AG08396 (cell line): ENCODE measurements at regions not wholly inside any gene's neighbourhood (a gene's known extent, or its start where the extent isn't known, plus 50 kb on each side); places are given as distances from the start of the nearest gene placed in this dataset.
"Not testable (repeated sequence)": the region's sequence is repeated elsewhere in the genome, so short reads cannot be mapped to it uniquely, and the experiment has no call there.

Source experiments
- DNase-seq: peaks from one replicate; pipeline ENCODE4 v3.0.0; 2012; ENCODE audit warnings: low spot score, mixed read lengths

DNA sequence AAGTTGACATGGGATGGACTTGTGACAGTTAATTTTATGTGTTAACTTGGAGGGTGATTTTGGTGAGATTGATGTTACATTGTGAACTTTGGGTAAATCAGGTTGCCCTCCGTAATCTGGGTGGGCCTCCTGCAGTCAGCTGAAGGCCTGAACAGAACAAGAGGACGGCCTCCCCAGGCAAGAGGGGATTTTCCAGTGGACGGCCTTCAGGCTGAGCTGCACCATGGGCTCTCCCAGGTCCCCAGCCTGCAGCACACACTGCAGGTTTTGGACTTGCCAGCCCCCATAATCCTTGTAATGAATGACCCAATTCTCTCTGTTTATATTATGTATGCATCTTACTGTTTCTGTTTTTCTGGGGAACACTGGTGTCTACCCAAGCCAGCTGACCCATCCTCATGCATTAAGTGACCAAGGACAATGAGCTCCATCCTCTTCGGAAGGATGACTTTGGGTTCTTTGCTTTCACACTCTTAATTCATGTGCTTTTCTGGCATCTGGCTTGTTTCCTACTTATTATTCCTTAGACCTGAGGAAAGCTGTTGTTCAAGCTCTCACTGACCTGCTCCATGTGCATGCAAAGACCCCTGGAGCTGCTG lies 64.2 kb downstream of the DACT2 start:
- DNase-seq = no peak

DNA sequence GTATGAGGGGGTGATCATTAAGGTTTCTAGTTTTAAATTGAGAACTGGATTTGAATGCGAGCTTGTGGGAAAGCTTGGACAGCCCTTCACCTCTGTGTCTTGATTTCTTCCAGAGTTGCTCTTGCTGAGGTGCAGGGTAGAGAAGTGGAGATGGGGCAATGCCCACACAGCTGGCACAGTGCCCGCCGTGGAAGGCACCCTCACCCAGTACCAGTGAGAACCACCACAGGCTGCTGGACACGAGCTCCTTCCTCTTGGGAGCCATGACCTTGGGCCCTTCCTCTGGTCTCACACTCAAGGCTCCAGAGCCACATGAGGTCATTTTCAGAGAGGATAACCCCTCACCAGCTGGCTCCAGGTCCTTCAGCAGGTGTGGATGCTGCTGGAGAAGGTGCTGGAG lies 67.3 kb downstream of the DACT2 start:
- DNase-seq = no peak

DNA sequence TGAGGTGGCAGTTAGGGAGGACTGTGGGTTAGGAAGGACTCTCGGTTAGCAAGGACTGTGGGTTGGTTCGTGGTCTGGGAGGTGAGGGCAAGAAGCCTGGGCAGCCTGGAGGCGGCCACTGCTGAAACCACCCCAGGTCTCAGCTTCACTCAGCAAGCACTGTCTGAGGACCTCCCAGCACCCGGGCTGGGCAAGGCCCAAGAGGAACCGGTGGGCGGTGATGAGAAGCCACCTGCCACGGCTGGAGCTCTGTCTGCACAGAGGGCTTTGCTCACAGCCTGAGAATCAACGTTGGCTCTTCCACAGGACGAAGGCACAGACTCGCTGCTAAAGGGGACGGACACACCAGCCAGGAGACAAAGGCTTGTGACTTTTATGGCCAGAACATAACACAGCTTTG lies 69.3 kb downstream of the DACT2 start:
- DNase-seq = no peak

DNA sequence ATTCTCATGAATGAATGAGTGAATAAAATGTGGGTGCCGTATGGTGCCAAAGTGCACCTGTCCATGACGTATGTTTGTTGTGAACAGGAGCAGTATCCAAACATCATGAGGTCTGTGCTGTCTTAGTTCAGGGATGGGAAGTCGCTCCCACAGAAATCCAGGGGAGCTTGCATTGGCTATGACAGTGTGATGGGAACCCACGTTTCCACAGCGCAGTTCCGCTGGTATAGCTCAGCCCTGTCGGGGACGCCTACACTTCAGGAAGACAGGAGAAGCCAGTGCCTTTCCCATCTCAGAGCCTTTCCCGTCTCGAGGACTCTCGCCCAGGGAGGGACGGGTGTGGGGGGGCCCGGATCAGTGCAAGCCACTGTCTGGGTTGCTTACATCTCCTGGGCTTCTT lies 69.8 kb downstream of the DACT2 start:
- DNase-seq = no peak

DNA sequence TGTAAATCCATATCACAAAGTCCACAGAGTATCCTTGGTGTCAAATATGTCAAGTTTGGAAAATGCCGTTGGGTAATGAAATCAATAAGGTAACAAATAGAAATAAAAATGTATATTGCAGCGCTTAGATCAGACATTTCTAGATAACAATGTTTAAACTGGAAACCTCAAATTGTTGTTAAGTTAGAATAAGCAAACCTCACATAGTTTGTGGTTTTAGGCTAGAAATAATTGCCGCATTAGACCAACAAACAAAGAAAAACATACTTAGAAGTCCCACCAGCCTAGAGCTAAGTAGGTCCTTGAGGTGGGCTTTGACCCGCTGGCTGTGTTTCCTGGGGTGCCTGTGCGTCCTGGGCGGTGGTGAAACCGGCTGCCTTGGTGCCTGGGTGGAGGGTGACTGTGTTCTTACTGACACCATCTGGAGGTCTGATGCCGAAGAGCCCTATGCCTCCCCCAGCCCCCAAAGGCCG lies 71.4 kb downstream of the DACT2 start:
- no peak for DNase-seq

DNA sequence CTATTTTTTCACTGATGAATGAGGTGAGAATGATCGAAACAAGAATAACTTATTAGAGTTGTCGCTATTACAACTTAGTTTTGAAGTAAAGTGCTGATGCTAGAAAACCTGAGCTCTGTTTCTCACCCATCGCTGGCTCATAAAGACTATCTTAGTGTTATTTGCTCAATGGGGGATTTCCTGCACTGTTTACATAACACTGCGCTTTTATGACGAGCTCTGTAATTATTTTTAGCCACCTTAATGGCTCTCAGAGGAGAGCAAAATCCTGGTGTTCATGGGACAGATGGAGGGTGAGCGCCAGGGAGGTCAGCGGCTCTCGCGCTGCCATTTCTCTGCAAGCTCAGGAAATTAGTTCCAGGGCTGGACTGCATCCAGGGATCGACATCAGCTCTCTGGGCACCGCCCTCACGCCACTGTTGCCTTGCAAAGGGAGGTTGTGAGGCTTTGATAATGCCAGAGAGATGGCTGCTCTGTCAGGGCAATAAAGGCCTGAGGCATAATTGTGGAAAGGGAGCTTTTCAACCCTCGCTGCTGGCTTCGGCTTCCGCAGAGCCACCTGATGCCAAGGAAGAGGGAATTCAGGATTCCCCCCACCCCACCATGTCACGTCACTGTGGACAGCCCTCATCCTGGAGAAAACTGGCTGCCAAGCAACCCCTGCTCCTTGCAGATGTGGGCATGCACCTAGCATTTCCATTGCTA lies 72.0 kb downstream of the DACT2 start:
- DNase-seq = no peak

DNA sequence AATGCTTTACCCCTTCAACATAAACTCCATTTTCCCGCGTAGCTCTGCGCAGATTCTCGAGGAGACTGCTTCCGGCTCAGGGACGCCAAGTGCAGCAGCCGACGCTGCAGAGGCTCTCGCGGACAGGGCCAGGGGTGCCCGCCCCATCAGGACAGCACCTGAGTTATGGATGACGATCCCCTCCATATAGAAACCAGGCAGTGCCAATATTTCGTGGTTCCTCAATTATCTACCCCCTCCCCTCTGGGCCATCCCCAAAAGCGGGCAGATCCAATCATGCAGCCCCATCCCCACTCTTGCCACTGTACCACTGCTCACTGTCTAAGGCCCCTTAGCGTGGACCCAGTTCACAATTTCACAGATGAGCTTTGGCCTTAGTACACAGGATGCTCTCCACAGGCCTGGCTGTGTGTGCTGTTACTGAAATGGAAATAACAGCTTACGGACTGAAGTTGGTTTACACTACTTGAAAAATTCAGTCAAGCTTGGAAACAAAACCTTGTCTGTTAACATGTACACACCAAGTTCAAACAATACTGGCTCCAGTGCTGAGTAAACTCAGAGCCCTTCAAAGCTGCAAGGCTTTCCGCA lies 74.5 kb downstream of the DACT2 start:
- DNase-seq = no peak

DNA sequence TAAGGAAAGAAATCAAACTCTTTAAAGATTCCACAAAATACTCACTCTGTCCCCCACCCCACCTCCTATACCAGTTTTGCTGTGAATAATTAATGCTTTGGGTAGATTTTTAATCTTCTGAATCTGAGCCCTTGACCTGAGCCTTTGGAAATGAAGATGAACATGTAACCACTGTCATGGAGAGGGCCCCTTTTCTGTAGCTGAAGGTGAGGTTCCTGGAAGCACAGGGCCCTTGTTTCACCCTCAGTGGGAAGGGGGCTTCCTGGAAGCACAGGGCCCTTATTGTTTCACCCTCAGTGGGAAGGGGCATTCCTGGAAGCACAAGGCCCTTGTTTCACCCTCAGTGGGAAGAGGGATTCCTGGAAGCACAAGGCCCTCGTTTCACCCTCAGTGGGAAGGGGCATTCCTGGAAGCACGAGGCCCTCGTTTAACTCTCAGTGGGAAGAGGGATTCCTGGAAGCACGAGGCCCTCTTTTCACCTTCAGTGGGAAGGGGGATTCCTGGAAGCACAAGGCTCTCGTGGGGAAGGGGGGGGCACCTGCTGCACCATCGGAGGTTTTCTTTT lies 75.7 kb downstream of the DACT2 start:
- no peak for DNase-seq

DNA sequence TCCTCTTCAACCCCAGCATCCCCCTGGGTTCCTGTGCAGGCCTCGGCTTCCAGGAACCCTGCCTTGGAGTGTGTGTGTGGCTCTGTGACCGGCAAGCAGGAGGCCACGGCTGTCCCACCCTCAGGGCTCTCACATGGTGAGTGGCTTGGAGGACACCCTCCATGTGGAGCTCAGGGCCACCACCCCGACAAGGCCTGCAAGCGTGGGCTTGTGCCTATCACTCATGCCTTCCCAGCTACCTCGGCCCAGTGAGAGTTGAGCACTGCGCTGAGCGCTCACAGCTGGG lies 76.7 kb downstream of the DACT2 start:
- no peak for DNase-seq

DNA sequence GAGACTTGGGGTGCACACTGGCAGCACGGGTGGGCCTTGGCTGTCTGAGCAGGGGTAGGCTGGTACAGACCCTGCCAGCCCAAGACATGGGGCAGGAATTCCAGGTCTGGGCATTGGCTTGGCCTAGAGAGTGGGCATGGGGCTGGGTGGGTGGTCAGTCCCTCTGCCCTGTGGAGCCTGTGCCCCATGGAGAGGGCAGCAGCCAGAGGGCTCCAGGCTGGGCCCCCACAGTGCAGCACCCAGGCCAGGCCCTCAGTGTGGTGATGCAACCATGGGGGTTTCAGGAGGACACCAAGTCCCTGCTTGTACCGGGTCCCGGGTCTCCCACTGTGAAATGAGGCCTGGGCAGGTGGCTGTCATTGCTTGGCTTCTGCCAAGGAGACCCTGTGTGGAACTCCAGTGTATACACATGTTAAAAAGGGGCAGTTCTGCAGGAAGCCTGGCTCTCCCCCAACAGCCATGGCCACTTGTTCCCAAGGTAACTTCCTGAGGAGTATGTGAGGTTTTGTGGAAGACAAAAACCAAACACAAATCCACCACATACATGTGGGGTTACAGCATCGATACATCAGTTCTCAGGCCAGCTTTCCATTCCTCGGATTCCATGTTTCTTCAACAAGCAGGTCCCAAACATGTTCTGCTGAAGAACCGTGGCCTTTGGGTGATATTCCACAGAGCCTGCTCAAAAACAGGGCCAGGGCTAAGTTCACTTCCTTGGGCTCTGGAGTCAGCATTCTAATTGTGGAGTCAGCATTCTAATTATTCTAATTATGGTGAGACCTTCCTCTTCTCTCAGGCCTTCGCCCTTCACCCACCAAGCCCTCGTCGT lies 77.3 kb downstream of the DACT2 start:
- no peak for DNase-seq

DNA sequence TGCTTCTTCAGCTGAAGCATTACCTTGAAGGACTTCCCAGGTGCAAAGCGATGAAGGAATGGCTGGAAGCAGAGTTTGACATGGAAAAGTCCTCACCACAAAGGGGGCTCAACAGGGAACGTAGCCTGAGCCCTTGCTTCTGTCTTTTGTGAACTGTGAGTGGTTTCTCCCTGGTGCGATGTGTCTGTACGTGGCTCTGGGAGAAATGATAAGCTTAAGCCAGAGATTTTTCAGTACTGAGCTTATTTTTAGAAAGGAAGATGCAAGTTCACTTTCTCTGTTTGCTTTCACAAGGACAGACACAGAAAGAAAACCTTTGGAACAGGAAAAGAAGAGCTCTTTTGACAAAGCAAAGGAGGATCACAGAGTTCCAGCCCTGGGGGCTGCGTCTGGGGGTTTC lies 79.4 kb downstream of the DACT2 start:
- no peak for DNase-seq

DNA sequence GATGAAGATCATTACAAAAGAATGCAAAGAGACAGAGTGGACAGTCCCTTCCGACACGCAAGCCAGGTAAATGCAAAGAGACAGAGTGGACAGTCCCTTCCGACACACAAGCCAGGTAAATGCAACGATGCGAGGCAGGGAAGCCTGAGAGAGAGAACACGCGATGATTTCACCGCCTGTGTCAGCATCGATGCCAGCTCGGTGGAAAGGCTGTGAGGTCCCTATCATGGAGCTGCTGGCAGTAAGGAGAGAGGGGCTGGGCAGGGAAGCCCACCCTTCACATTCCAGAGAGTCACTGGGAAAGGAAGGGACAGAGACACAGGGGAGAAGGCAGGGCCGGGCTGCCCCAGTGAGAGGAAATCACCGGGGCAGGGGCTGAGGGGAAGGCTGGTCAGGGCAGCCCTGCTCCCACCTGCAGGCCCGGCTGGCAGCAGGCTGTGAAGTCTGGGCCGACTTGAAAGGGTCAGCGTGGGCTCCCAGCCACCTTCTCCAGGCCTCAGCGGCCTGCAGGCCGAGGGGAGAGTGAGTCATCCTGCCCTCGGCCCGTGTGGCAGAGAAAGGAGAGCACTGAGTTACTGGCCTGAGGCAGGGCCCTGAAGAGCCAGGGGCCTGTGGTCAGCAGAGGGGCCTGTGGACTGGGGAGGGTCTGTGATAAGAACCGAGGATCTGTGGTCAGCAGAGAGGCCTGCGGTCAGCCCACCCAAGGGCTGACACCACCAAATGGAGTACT lies 80.4 kb downstream of the DACT2 start:
- no peak for DNase-seq

DNA sequence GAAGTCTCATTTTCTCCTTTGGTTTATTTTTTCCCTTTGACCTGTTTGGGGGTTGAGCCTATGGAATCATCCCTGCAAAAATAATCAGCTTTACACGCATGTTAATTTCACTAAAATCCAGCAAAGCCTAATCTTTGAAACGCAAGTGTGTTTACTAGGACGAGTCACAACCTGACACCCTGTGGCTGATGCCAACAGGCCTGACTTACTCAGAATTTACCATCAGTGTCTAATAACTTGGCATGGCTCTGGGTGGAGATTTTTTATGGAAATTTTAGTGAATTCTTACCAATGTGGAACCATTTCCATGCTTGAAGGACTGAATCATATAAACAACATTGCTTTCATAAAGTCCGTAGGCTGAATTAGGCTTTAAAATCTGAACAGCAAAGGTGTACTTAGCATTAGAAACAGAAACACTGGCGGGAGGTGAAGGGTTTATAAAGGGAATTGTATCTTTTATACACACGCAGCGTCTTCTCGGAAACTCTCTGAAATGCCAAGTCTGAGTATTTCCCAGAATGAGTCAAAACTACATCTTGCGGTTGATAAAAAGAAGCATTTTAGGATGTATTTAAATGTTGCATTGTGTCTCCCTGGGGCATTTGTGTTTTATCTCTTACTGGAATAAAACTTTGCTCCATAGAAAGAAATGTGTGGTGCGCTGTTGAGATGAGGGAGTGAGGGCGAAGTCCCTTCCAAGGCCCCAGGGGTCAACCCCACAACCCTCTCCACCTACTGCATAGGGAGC lies 81.2 kb downstream of the DACT2 start:
- DNase-seq = no peak

DNA sequence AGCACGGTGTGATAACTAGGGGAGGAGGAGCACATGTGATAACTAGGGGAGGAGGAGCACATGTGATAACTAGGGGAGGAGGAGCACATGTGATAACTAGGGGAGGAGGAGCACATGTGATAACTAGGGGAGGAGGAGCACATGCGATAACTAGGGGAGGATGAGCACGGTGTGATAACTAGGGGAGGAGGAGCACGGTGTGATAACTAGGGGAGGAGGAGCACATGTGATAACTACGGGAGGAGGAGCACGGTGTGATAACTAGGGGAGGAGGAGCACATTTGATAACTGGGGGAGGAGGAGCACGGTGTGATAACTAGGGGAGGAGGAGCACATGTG lies 85.7 kb downstream of the DACT2 start:
- not testable (repeated sequence) for DNase-seq

DNA sequence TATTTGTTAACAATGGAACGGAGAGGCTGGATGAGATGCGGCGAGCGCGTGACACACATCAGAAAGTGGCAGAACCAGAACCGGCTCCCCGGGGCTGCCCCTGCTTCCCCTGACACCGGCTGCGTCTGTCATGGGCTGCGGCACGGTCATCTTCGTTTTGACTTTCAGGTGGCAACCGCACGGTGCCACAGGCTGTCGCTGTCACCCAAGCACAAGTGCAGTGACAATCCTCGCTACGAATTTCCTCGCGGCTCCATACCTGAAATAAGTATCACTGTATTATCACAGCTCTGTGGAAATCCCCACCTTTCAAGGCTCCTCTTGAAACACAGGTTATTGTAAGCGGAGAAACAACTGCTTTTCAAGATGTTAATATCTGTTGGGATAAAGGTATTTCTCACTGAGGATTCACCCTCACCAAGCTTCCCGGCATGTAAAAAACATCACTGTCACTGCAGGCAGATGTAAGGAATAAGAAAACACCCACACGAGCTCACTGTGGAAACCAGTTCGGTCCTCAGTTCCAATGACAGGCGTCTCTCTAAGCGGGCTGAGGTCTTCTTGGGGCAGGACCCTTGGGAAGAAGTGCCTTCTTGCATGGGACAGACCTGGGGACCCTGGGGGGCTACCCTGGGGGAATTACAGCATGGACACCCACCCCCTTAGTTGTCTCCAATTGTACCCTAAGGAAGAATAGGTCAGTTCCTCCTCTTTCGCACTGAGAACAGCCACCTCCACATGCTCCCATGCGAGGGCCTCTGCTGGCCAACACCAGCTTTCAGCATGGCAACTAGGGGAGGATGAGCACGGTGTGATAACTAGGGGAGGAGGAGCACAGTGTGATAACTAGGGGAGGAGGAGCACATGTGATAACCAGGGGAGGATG lies 86.3 kb downstream of the DACT2 start:
- DNase-seq = no peak

DNA sequence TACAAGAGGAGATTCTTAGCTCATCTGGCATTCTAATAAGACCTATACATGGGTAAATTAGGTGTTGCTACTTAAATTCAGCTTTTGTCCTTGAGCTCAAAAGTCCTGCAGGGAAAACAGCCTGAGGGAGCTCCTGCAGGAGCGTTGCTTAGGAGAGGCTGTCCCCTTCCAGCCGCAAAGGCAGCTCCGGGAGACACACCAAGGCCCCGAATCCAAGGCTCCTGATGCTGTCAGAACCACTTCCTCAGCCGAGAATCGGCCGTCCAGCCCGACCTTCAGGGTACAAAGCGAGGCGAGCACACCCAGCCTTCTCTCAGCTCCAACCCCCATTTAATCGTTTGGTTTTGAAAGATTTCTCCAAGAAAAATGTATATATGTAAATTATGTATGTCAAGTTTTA lies 87.0 kb downstream of the DACT2 start:
- no peak for DNase-seq

DNA sequence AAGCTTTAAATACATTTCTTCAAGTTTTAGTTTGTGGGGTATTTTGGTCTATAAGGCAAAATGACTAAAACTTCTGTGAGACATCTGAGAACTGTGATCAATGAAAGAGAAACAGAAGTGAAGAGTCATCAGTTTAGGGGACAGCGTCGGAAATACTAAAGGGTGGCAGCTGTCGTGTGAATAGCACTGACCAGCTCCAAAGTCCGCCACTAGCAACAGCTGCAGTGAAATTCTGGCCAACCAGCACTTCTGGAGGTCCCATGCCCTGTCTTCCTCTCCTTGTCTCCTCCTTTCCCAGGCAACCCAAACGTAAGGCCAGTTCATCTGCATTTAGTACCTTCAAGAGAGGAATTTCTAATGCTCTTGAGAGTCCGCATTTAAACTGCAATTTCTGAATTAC lies 87.5 kb downstream of the DACT2 start:
- no peak for DNase-seq

DNA sequence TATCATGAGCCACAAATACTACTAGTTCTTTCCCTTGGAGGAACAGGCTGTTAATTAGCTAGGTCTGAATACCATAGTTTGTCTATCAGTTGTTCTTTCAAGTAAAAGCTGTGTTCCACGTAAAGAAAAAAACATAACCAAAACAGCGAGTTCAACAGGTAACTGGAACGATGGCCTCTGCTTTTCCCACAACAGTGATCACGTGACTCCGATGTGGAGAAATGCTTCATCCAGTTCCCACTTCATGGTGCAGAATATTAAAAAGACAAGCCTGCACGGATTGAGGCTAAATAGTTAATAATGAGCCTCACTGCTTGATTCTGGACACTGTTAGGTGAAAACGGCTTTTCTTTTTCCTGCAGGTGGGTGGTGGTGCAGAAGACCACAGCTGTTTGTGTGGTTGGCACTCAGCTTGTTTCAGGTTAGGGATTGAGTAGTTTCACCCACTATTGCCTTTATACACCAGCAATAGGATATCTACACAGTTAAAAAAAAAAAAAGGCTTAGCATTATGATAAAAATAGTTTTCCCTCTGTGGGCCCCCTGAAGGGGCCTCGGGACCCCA lies 88.1 kb downstream of the DACT2 start:
- no peak for DNase-seq

DNA sequence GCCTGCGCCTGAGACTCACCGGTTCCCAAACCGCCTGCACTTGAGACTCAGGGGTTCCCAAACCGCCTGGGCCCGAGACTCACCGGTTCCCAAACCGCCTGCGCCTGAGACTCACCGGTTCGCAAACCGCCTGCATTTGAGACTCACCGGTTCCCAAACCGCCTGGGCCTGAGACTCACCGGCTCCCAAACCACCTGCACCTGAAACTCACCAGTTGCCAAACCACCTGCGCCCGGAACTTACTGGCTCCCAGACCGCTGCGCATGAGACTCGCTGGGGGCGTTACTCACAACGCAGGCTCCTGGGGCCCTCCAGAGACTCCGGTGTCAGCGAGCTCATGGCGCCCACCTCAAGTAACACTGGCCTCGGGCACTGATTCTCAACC lies 90.2 kb downstream of the DACT2 start:
- DNase-seq = no peak
